GM19351 (cell line): ENCODE measurements at regions not wholly inside any gene's neighbourhood (a gene's known extent, or its start where the extent isn't known, plus 50 kb on each side); places are given as distances from the start of the nearest gene placed in this dataset.

Experiments
- ATAC-seq: cut with Tn5 transposase; IDR thresholded peaks from one replicate; pipeline ENCODE4 v1.9.1; 2021; ENCODE audit warnings: mild to moderate bottlenecking, moderate library complexity; ENCODE audit not compliant: unreplicated experiment

DNA sequence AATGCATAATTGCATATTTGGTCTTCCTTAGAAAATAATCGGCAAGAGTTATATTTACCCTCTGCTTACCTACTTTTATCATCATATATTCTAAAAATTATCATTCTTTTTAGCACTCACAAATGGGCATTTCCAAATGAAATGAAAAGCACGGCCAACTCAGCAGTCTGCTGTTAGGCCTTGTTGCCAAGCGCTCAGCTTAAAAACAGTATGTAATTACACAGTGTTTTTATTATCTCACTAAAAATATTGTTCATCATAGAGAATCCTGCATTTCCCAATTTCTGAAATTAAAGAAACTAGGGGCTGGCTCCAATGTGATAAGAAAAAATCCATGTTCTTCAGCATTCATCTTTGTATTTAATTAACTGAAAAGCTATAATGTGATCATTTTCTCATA, 391.7 kb upstream of the ADARB2 start:
- ATAC-seq = no peak

DNA sequence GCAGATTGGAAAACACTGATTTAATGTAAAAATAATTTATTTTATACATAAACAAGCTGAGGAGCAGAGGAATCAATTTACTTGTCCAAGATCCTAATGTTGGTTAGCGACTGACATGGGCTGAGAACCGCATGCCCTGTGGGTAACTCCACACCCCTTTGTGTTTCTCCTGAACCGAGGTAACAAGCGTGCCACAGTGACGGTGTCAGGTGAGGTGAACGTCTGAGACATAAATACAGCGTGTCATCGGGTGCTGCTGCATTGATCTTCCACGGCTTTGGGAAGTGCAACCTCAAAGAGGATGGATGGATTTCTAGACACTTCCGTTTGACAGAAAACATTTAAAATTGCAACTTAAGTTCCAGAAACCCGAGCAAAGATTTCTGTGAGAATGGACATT, 386.8 kb upstream of the ADARB2 start:
- no peak for ATAC-seq

DNA sequence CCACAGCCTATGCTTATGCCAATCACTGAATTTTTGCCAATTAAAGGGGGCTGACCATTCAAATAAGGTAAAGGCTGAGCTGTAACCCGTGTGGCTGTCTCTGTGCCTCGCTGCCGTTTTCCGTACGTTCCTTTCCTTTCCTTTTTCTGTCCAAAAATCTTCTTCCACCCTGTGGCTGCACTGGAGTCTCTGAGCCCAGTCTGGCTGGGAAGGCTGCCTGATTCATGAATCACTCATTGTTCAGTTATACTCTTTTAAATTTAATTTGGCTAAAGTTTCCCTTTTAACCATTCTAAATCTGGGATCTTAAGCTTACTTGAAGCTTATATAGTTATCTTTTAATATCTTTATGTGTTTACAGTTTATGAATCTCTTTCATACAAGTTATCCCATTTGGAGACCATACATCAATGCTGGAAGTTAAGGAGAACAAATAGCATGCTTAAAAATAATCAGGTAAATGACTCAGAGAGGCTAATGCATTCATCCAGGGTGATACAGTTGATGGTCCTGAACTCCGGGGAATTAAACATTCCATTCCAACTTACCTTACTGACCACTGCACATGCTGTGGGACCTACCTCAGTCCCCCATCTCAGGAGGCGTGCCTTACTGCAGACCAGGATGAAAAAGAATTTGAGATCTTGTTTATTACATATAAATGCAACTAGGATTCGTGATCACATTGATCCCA, 385.3 kb upstream of the ADARB2 start:
- ATAC-seq = no peak

DNA sequence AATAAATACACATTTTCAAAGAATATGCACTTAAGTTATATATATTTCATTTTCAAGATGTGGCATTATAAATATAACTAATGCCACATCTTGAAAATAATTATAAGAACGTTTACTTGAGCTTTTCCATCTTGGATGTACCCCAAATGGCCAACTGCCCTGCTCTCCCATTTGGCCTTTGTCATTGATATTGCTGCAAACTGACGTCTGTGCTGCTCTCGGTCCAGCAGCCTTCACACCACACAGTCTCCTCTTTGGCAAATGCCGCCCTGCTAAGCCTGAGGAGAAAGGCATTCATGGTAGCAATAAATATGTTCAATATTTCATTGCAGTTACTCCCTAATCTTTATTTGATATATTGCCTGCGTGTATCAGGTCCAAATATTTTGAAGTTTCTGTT, 384.6 kb upstream of the ADARB2 start:
- ATAC-seq = no peak

DNA sequence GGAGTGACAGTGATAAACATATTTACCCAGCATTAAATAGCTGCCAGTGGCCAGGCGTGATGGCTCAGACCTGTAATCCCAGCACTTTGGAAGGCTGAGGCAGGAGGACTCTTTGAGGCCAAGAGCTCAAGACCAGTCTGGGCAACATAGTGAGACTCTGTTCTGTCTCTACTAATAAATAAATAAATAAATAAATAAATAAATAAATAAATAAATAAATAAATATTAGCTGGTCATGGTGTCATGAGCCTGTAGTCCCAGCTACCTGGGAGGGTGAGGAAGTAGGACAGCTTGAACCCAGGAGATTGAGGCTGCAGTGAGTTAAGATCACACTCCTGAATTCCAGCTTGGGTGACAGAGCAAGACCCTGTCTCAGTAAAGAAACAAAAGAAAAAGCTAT, 384.0 kb upstream of the ADARB2 start:
- no peak for ATAC-seq

DNA sequence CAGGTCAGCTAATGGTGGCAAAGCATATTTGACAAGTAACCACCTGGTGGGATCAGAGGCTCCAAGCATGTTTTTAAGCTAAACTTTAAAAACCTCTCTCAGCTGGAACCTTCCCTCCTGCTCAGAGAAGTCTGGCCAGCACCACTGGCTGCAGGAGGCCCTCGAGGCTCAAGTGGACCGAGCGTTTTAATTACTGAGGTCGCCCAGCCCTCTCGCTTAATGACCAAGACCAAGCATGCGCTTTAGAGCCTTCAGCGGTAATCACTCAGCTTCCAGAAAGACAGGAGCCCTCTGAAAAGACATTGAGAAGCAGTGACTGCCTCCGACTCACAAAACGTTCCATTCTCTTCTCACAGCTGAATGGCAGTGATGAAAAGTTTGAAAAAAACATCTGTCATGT, 383.4 kb upstream of the ADARB2 start:
- no peak for ATAC-seq

DNA sequence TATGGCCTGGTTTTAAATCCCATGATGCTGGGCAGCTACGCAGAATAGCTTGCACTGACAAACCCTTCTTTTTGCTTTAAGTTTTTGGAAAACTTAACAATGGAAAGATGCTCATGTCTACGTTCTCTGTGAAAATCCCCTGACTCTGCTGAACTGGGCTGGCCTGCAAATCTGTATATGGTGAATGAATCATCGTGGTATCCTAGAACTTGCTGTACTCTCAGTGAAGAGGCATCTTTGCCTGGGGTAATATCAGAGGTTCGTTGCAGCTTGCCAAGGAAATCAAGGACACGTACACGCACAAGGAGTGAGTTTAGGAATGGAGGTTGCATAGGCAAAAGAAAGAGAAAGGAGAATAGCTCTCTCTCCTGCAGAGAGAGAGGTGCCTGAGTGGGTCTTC, 382.0 kb upstream of the ADARB2 start:
- ATAC-seq = no peak

DNA sequence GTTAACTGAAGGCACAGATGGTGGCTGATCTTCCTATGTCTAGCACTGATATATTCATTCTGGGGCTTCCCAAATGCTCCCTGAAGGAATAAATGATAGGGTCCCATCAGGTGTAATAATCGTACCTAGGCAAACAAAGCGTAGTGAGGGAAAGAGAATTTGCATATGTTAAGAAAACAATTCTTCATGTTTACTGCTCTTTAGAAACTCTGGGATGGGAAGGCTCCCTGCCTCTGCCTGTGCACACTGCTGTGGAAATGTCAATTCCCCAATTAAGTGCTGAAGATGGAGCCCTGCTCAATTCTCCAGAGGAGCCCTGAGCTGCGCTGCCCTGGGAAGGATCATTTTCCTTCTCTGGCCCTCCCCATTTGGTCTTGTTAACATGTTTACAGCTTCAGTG, 380.9 kb upstream of the ADARB2 start:
- ATAC-seq = no peak

DNA sequence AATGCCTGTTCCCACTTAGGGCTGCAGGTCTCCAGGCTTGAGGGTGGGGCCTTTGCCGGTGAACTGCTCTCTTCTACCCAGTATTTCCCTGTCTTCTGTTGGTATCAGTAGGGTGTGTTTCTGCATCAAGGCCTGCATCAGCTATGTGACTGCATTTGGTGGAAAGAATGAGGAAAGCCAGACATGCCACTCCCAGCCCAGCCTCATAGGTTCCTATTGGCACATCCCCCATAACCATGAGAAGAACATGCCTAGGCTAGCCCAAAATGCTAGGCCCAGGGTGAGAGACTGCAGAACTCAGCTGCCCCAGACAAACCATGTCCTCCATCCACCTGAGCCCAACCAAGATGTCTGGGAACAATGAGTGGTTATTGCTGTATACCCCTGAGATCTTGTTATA, 380.3 kb upstream of the ADARB2 start:
- no peak for ATAC-seq

DNA sequence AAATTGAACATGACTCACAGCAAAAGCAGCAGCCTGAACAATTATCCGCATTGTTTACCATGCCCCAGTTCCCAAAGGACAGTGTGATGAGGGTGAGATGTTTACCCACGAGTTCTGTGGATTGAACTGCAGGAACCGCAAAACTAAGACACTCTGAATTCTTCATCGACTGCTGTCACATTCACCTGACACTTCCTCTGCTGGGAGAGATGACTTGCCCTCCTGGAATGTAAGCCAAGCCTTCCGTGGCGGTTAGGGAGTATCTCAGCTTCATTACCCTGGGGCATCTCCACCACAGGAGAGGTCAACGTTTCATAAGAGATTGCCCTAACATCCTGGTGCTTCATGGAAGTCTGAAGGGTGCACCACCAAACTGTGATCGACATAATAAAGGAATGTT, 374.6 kb upstream of the ADARB2 start:
- no peak for ATAC-seq

DNA sequence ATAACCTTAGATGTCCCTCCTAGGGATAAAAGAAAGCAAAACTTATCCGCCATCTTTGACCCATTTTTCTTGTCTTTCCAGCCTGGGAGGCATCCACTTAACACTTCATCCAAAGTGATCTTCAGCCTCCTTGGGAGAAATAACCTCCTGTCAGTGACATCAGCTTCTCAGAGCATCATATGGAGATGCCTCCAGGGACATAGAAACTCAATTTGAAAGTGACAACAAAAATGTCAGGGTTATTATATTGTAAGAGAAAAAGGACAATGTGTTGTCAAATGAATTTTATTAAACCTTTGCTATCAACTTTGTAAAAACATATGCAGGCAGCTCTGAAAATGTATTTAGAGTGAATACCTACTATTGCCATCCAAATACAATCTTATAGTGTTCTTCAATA, 371.2 kb upstream of the ADARB2 start:
- ATAC-seq = no peak

DNA sequence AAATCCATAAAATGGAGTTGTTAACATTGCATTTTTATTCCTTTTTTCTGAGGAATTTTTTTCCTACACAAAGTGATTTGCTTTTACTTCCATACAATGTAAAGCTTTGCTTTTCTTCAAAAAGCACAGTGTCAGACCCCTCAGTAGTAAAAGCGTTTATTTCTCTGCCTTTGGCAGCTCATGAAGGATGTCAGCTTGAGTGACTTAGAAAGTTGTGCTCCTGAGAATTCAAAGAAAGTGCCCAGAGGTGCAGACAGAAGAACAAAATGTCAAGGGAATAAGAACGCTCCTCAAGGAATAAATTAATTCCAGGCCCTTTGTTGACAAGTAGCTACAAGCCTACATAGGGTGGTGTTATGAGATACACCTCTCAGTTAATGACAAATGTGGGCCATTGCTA, 369.3 kb upstream of the ADARB2 start:
- no peak for ATAC-seq

DNA sequence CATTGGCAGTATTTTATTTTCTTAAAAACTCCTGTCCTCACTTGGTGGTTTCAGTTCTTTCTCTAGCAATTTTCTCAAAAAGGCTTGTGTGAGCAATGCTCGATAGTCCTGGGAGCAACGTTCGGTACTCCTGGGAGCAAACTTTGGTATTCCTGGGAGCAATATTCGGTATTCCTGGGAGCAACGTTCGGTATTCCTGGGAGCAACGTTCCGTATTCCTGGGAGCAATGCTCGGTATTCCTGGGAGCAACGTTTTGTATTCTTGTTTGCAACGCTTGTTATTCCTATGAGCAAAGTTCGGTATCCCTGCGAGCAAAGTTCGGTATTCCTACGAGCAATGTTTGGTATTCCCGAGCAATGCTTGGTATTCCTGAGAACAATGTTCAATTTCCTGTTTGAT, 362.0 kb upstream of the ADARB2 start:
- no peak for ATAC-seq

DNA sequence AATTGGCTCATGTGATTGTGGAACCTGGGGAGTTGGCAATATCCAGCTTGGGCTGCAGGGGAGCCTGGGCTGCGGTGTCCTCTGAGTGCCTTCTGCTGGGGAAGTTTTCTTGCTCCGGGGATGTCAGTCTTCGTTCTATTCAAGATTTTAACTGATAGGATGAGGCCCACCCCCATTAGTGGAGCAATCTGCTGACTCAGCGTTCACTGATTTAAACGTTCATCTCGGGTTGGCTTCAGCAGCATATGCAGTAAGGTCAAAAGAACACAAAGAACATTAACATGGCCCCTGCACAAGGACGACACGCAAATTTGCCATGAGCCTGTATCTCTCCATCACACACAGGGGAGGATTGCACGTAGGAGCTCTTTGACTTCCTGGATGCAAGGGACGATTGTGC, 360.6 kb upstream of the ADARB2 start:
- ATAC-seq = no peak

DNA sequence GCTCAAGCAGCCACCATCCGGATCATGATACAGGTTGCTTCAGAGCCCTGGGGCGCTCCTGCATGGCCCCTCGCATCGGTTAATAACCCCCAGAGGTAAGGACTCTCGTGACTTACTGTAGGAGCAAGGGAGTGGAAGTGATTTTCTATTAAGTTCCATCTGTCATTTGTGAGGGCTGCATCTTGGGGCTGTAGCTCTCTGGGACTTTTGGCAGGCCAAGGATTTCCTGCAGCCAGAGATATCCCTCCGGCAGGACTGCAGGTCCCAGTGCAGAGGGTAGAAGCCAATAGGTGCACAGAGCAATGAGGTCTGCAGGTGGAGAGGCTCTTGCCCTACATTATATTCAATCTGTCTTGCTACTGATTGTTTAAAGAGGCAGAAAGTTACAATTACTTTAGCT, 356.8 kb upstream of the ADARB2 start:
- no peak for ATAC-seq

DNA sequence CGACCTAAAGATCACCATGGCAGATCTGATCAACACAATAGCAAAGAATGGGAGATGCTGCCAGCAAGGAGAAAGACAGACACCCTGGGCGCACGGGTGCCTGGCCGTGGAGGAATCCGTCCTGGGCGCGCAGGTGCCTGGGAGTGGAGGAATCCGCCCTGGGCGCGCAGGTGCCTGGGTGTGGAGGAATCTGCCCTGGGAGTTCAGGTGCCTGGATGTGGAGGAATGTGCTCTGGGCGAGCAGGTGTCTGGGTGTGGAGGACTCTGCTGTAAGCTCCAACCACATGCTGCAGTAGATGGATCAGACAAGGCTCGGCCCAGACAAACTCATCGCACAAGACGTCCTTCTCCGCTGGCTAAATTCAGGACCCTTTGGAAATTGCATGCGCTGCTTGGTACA, 346.3 kb upstream of the ADARB2 start:
- ATAC-seq = no peak

DNA sequence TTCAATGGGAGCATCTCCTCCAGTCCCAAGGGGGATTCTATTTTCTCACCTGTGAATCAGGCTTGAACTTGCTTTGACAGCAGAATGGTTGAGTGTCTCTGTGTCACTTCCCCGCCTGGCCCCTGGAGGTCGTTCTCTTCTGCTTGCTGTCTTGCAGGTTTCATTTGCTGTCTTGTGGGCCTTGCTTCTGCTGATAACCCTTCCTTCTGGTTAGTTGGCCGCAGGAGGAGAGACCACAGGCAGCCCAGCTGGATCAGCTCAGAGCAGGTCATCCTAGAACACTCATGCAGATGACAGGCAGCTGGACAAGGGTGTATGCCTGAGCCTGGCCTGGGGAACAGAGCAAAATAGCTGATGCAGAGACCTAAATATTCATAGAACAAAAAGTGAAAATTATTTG, 344.2 kb upstream of the ADARB2 start:
- ATAC-seq = peak; percentile 70

DNA sequence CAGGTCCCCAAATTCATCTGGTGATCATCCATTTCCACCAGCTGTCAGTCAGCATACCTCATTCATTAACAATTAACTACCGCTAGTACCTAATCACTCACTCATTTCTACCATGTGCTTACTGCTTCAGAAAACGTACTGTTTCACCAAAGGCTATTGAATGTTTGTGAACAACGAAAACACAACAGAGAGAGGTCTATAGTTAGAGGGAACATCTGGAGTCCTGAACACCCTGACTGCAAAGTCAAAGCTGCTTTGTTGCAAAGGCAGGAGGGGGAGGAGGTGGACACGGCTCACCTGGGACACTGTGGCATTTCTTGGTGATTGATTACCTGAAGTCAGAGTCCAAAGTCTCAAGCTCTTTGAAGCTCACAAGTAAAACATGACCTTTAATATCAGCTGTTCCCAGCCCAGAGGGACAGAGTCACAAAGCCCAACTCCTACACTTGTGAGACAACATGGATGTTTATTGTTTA, 342.3 kb upstream of the ADARB2 start:
- no peak for ATAC-seq

DNA sequence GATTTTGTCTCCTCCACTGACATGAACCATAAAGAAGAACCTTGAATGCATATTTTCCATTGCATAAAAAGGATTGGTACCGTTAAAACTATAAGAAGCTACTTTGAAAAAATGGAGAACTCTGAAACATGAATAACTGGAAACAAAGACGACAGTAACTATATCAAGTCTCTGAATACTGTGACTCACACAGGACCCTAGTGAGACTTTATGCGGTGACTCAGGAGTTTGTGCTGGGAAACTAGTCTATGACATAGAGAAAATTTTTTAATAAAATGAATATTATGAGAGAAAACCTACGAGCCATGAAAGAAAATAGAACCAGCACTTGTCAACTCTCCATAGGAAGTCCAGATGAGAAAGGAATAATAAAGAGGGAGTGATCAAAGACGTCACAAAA, 339.9 kb upstream of the ADARB2 start:
- no peak for ATAC-seq

DNA sequence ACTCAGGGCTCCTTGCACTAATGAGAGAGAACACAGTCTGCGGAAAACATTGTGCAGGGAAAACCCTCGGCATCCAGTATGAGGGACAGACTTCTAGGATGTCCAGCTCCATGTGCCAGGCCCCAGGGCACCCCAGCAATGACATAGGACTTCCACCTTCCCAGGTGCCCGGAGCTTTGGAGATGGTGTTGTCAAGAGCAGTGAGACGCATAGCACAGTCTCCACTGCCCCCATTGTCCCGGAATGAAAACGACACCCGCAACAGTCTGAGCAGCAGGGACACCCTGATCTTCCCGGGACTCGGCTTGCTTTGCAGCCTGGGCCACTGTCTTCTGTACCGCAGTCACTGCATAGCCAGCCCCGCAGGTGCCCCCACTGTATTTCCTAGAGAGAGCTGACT, 339.2 kb upstream of the ADARB2 start:
- no peak for ATAC-seq

DNA sequence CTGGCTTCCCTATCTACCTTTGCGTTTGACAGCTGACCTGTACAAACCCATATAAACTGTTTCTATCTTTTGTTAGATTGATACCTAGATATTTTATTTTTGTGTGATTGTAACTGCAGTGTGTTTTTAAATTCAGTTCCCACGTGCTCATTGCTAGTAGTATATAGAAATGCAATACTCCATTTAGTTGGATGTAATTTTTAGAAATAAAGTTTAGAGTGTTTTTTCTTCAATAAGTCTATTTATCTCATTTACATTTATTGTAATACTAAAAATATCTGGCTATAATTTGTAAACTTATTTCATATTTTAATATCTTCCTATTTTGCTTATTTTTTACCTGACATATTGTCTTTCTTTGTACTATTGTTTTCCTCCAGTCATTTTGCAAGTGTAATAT, 329.7 kb upstream of the ADARB2 start:
- ATAC-seq = no peak

DNA sequence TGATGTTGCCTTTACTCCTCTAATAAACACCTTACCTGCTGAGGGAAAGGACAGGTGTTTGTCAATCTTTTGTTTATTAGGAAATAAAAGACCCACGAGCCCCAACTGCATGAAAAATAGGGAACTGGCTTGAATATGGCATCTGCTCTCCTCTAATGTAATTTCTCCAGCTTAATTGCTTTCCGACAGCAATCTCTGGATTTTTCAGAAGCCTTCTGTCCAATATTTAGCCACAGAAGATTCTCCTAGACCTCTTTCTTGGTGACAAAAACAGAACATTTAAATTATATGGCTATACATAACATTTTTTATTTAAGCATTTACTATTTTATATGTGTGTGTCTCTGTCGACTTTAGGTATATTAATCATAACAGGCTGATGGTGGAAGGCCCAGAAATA, 317.4 kb upstream of the ADARB2 start:
- ATAC-seq = no peak

DNA sequence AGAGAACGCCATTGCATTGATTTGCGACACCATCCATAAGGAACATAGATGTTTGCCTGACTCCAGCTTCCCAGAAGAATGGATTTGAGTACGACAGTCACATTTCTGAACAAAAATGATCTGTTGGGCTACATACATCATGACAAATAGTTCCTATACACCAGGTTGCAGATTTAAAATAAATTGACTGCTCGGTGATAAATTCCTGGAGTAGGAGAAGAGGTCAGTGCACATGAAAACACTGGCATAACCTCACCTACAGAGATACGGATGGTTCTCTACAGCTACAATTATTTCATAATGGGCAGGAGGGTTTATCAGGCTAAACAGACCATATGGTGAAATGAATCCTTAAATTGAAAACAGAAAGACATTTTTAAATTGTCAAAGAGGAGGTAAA, 316.5 kb upstream of the ADARB2 start:
- no peak for ATAC-seq
